ENCODE measurements at regions not wholly inside any gene's neighbourhood (a gene's known extent, or its start where the extent isn't known, plus 50 kb on each side); places are given as distances from the start of the nearest gene placed in this dataset.

DNA sequence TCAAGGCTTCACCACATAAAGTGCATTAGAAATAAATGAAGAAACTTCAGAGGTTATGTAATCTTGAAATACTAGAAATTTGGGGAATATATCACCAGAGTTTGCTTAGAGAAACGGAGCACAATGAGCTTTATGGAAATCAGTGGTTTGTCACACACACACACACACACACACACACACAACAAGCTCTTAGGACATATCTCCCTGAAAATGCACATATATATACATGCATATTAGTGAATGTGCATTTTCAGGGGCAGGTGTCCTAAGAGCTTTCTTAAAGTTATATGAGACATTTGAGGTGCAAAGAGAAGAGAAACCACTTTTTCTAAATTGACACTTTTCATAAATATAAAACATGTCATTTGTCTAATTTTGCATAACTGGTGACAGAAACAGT is 93.7 kb upstream of the CARD18 start:
- TF ChIP-seq GATA2 (IDR thresholded peaks at IDR 0.05; ENCODE audit: low read depth, low read length), result no peak
- TF ChIP-seq GATA3 (IDR thresholded peaks at IDR 0.05; ENCODE audit: low read depth, low read length), result no peak
